ENCODE measurements at regions not wholly inside any gene's neighbourhood (a gene's known extent, or its start where the extent isn't known, plus 50 kb on each side); places are given as distances from the start of the nearest gene placed in this dataset.
"Not testable (repeated sequence)": the region's sequence is repeated elsewhere in the genome, so short reads cannot be mapped to it uniquely, and the experiment has no call there.

DNA sequence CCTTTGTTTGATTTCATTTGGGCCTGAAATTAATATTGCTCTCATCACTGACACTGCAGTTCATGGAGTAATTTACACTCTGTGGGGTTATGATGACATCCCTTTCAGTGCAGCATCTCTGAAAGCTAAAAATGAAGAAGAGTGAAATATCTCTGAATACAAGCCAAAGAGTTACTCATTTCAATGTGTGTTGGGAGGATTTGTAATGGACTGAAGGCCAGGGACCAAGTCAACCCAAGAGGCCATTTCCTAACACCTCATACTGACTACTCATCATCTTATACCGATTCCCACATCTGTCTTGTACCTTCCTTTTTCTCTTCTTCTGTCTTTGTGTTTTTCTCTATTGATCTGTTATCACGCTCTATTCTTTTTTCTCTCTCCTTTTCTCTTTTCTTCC is 374.4 kb upstream of the FRG1 start:
- not testable (repeated sequence) for DNase-seq

DNA sequence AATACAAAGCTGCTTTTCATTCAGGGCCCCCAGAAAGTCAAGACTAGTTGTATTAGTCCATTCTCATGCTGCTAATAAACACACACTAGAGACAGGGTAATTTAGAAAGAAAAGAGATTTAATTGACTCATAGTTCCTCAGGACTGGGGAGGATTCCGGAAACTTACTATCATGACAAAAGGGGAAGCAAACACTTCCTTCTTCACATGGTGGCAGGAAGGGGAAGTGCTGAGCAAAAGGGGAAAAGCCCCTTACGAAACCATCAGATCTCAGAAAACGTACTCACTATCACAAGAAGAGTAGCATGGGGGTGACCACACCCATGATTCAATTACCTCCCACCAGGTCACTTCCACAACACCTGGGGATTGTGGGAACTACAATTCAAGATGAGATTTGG is 373.8 kb upstream of the FRG1 start:
- DNase-seq = not testable (repeated sequence)

DNA sequence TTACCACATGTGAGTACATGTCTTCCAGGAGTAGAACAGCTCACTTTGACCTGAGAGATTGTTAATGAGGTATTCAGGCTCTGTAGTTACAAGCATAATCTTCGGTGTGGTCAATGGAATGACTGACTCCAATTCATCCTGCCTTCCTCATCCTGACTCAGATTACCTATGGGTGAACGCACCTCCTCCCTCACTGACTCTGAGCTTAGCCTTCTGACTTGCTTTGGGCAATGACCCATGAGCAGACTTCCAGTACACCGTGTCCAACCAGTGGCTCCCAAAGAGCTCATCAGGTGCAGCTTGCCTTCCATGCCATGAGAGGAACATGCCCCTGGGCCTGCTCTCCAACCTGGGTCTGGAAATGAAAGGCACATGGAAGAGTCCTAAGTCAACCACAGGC is 361.0 kb upstream of the FRG1 start:
- DNase-seq = not testable (repeated sequence)

DNA sequence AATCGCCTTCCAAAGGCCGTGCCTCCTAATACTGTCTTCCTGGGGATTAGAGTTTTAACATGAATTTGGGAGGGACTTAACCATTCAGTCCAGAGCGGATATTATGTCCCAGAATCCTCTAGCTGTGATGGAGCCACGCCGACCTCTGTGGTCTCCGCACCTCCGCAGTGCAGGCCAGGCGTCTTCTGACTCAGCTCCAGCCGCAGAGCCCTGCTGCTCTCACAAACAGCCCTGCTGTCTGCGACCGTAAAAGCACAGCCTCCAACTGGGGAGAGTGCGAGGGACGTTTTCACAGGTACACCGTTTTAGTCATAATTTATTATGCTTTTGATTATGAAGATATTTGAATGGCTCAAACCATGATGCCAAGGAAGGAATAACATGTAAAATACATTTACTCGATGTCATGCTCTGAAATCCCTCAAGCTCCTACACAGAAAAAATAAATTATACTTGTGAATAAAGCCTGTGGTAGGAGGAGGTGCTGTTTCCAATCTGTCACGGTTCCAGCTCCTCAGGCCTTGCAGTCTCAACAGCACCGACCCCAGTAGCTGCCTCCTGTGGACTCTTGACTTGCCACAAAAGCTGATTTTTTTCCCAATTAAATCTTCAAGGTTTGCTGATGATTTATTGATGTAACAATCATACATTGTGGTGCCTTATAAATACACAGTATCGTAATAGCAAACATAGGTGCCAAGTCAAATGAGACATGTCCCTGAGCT is 353.6 kb upstream of the FRG1 start:
- DNase-seq = not testable (repeated sequence)

DNA sequence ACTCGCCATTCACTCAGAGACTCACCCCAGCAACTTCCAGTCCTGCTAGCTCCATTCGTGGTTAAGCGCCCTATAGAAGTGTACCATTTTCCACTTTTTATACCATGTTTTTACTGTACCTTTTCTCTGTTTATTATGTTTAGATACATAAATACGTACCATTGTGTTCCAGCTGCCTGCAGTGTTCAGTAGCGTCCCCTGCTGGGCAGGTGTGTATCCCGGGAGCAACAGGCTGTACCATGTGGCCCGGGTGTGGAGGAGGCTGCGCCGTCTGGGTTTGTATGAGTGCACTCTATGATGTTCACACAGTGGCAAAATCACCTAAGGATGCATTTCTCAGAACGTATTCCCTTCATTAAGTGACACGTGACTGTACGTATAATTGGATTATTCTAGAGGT is 351.5 kb upstream of the FRG1 start:
- DNase-seq = not testable (repeated sequence)

DNA sequence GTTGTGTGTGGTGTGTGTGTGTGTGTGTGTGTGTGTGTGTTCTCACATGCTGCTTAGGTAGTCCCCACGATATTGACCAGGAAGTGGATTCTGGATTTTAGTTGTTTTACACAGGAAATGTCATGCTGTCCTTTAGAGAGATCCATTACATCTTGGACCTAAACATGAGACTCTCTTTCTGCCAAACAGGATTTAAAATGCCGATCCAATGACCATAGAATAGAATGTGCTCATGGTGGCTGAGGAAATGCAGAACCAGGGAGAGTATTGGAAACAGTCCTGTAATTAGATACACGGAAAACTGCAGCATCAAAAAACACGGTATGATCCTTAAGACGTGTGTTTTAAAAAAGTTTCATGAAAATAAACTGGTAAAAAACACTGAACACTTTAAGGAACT is 347.8 kb upstream of the FRG1 start:
- no peak for DNase-seq

DNA sequence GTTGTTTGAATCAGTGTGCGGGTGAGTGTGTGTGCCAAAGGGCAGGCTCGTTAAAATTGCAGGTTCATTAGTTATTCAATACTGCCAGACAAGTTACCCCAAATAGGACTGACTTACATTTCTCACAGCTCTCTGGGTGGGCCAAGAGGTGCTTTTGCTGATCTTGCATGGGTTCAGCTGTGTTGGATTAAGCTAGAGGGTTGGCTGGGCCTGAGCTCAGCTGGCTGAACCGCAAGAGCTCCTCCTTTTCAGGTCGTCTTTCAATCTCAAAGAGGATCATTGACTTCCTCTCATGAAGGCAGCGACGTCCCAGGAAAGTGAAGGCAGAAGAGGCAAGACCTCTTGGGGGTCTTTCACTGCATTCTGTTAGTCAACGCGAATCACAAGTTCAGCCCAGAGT is 343.3 kb upstream of the FRG1 start:
- DNase-seq = no peak

DNA sequence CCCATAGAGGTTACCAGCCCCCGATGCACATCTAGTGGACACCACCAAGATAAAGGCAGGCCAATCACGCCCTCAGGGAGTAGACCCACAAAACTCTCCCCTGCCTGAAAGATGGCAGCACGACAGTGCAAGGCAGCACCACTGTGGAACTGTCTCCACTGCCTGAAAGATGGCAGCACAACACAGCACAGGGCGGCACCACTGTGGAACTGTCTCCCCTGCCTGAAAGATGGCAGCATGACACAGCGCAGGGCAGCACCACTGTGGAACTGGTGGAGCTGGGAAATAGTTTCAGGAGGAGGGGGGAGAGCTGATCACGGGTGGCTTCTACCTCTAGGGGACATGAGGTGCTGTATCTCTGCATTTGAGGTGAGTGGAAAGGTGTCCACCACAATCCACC is 340.4 kb upstream of the FRG1 start:
- no peak for DNase-seq

DNA sequence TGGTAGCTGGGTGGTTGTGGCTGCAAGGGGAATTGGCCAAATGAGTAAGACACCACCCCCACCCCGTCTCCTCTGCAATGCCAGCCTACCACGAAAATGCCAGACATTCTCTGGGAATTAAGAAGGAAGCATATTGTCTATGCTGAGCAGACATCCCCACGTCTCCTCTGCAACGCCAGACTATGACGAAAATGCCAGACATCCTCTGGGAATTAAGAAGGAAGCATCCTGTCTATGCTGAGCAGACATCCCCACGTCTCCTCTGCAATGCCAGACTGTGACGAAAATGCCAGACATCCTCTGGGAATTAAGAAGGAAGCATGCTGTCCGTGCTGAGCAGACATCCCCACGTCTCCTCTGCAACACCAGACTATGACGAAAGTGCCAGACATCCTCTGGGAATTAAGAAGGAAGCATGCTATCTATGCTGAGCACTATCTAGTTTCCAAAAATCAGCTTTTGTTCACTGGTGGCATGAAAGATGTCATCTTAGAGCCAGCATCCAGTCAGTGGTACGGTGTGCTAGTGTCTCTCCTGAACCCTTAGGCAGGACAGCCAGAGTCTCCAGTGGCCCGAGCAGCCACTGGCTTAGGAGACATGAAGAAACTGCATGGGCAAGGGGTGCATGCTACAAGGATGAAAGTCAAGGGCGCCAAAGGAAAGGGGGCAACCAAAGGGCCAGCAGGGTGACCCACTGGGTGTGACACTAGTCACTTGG is 339.8 kb upstream of the FRG1 start:
- no peak for DNase-seq

DNA sequence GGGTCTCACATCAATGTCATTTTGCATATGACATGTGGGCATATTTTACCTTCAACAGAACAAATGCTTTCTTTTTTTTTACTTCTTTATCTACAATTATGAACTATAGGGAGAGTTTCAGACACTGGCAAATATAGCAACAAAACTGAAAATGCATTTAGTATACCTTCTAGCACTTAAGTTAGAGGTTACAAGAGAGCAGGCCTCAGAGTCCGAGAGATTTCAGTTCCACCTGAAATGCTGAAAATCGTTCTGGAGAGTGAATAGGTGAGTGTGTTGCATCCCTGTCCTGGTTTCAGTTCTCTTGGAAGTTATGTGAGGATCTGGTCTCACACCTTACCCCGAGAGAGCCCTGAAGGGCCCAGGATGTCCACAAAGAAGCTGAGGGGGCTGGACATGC is 337.8 kb upstream of the FRG1 start:
- DNase-seq = not testable (repeated sequence)

DNA sequence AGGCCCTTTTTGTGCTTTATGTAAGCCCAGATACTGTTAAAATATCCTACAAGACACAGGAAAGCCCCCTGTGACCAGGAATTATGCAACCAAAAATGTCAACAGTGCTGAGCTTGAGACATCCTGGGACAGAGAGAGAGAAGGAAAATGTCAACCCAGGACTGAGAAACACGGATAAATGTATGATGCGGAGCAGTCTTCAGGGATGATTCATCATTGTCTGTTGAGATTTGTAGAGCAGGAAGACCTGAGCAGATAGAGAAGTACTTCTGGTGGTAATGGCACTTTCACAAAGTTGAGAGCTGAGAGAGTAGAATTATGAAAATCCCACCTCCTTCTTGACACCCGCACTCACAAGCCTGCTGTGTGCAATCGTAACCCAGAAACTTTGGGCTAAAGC is 330.1 kb upstream of the FRG1 start:
- not testable (repeated sequence) for DNase-seq

DNA sequence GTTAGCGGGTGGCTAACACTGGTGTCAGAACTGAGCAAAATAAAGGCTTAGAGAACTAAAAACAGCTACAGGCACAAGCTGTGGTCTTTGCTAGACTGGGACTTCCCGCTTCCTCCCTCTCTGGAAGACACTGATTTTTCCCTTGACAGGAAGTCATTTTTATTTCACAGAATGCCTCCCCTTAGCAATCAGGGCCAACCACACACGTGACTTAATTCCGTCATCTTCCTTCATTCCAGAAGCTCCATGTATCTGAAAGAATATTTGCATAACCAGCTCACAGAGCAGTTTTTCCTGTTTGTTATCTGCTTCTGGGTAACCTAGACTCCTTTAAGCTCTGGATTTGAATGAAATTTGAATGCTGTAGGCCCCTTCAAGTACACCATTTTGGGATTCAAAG is 327.5 kb upstream of the FRG1 start:
- no peak for DNase-seq

DNA sequence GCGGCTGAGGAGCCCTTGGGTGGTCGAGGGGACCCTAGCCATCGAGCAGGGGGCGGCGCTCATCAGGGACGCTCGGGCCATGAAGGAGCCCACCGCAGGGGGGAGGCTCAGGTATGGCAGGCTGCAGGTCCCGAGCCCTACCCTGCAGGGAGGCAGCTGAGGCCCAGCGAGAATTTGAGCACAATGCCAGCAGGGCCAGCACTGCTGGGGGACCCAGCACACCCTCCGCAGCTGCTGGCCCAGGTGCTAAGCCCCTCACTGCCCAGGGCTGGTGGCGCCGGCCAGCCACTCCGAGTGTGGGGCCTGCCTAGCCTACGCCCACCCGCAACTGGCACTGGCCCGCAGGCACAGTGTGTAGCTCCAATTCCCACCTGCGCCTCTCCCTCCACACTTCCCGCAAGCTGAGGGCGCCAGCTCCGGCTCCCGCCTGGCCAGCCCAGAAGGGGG is 325.4 kb upstream of the FRG1 start:
- DNase-seq = no peak

DNA sequence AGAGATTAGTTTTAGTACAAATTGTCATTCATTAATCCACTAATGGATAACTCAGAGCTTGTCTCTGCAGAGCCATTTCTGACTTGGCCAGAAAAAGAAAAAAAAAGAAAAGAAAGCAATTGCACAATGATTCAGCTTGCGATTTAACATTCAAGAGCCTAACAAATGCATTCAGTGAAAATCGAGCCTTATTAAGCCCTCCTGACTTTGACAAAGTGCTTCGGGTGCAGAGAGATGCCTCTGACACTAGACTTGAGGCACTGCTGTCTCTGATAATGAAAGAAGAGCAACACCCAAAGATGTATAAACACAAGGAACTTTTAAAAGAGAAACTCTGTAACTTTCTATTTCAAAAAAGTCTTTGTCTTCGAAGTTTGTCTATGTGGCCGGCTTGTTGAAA is 322.9 kb upstream of the FRG1 start:
- not testable (repeated sequence) for DNase-seq

DNA sequence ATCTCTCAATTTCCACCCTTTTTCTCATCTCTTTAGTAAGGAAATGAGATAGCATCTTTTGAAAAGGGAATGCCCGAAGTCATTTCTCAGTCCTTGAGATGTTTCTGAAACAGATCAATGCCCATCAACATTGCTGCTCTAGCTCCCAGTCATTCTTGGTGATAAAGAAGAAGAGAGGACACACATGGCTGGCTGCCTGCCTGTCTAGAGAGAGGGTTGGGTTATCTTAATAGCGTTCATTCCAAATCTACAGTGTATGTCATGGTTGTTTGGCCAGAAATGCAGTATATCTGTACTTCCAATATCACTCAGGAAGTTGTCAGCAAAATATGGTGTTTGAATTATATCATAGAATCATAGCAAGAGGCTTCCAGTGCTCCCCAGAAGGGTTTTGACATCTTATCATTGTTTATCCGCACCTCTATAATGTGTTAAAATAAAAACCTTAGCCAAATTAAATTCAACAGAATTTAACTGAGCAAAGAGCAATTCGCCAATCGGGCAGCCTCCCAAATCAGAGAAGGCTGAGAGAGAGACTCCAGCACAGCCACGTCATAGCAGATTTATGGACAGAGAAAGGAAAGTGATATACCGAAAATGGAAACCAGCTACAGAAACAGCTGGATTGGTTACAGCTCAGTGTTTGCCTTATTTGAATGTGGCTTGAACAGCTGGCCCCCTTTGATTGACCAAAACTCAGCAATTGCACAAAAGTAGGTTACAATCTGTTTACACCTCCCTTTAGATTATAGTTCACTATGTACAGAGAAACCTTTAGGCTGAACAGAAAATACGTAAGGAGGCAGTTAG is 321.0 kb upstream of the FRG1 start:
- not testable (repeated sequence) for DNase-seq

DNA sequence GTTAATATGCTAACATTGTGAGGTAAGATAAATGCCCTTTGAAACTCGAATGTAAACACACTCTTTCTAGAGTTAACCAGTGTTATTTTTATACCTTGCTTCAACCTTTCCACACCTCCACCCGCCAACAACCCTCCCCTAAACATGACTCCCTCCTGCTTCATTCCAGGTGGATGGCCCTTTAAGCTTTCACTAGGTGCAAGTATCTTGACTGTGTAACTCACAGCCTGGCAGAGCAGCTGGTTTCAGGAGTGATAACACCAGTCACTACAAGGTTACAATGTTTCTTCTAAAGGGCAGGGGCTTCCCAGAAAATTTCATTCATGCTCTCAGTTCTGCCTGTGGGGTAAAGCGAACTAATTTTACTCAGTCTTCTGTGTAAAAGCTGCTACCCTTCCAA is 318.1 kb upstream of the FRG1 start:
- DNase-seq = not testable (repeated sequence)

DNA sequence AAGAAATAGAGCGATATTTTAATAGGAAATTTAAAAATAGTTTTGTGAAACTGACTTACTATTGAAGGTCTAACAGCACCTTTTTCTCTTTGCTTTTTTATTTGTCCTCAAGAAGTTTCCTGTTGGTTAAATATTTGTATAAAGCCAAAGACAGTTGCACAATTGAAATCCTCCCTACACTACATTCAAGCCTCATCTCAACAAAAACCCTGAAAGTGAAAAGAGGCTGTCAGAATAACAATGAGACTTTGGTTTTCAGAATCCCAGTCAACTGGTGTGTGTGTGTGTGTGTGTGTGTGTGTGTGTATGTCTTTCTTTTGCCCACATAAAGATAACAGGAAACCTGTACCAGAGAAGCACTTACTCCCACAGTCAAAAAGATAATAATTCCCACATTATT is 313.6 kb upstream of the FRG1 start:
- DNase-seq = not testable (repeated sequence)

DNA sequence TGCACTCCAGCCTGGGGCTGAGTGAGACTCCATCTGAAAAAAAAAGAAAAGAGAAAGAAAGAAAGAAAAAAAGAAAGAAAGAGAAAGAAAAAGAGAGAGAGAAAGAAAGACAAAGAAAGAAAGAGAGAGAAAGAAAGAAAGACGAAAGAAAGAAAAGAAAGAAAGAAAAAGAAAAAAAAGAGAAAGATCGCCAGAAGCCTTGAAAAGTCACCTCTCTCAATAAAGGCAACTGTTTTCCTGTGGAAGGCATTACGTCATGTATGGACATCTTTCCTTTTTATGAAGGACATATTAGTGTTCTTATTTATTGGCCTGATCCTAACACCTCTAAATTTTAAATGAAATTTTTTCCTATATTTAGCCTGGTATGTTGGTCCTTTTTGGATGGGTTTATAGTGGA is 310.9 kb upstream of the FRG1 start:
- DNase-seq = not testable (repeated sequence)

DNA sequence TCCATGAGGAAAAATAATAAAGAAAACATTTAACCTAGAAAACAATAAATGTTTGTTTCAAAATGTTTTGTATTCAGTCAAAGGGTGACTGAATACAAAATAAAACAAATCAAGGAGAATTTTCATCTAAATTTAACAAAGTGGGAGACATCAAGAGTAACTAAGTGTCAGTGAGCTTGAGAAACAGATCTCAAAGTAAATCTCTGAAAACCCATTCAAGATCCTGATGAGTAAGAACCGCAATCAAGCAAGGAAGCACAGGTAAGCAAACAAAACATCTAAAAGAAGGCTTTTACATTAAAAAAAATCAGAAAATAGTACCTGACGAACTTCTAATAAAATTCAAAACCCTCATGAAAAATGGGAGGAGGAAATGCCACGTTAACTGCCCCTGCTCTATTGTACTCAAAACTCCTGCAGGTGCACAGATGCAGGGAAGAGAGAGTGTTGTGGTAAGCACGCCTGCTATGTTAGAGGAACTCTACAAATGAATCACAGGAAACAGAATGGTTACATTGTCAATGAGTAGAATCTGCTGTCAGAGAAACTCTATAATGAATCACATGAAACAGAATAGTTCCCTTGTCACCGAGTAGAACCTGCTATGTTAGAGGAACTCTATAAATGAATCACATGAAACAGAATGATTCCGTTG is 309.6 kb upstream of the FRG1 start:
- not testable (repeated sequence) for DNase-seq

DNA sequence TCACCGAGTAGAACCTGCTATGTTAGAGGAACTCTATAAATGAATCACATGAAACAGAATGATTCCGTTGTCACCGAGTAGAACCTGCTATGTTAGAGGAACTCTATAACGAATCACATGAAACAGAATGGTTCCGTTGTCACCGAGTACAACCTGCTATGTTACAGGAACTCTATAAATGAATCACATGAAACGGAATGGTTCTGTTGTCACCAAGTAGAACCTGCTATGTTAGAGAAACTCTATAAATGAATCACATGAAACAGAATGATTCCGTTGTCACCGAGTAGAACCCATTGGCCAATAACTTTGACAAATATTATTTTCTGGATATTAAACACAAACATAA is 309.1 kb upstream of the FRG1 start:
- not testable (repeated sequence) for DNase-seq

DNA sequence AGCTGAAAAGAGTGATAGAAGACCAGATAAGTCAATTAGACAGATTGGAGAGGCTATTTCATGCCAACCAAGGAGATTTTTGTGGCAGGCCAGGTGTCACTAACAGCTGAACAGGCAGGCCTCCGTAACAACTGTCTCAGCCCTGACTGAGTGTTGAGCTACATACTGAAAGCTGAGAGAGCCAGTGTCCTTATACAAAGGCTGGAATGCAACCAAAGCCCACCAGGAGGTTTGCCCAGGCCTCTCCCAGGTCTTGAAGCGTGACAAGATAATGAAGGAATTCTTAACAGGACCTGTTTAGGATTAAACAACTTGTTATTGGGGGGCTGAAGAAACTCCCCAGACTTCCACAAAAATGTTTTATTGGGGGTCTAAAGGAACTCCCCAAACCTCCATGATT is 290.2 kb upstream of the FRG1 start:
- not testable (repeated sequence) for DNase-seq

DNA sequence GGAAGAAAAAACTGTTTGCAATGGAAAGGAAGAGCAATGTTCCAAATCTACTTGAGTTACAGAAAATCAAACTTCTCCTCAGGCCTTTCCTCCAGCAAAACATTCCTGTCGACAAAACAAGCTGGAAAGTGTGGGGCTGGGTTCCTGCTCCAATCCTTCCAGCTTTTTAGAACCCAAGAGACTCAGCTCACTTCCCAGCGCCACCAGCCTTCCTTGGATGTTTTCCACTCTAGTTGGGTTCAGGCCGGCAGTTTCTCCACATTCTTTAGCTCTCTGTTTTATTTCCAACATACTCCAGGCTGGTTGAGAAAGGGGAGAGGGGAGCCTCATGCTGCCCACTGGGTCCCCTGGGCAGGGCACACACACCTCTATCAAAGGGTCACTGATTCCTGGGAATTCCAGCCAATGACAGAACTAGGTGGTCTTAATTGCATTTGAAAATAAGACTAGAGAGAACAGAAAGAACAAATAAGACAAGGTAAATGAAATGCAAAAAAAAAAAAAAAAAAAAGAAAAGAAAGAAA is 287.5 kb upstream of the FRG1 start:
- not testable (repeated sequence) for DNase-seq

DNA sequence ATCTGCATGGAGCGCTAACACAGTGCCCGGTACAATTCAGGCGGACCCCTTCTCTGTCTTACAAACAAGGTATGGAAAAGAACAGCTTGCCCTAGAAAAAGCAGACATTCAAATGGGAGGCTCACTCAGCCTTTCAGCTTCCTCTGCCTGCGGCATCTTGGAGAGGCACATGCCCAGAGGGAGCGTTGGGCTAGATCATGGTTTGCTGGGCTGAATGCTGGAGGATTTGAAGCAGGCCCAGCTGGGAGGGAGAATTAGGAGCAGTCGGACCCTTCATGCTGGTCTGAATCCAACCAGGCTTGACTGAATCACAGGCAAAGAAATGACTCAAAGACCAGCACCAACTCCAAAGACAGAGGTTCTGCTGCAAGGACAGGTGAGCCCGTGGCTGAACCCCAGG is 286.7 kb upstream of the FRG1 start:
- not testable (repeated sequence) for DNase-seq

All from amniotic stem cell (primary cell).